ENCODE measurements at regions not wholly inside any gene's neighbourhood (a gene's known extent, or its start where the extent isn't known, plus 50 kb on each side); places are given as distances from the start of the nearest gene placed in this dataset.

DNA sequence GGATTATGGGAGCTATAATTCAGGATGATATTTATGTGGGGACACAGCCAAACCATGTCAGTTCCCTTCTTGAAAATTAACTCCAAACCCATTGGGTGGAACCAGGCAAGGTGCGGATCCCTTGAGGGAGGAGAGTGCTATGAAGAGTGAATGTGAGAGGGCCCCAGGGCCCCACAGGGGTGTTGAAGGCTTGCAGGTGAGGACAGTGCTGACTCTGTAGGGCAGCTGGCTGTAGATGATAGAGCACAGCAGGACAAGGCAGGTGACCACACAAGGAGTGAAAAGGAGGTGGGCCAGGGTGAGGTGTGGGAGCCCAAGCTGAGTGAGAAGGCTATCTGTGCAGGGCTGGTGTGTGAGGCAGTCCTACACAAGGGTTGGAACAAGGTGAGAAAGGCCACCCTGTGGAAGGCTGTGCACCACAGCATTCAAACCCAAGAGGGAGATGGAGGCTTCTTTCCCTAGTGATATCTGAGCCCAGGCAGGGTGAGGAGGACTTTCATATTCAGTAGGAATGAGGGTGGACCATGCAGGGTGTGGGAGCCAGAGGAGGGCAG is 746.0 kb upstream of the CELF2 start:
- peaks cover 13% of the 10 kb centered on the region for H3K27me3 Mint-ChIP-seq (ENCODE audit: low read depth)
- no peak overlapping the region for H3K27ac Mint-ChIP-seq
- H3K4me3 Mint-ChIP-seq: no peak overlapping the region
- no peak for DNase-seq
- peaks cover 0 to 2% of the 10 kb centered on the region in 2 donors for H3K9me3 Mint-ChIP-seq
- no peak for ATAC-seq (replicated peaks in 1 of 2)
- no peaks in the 10 kb centered on the region for H3K36me3 Mint-ChIP-seq (ENCODE audit: insufficient read depth in 2 of 2)
- H3K4me1 Mint-ChIP-seq (ENCODE audit: low read depth): no peaks in the 10 kb centered on the region

DNA sequence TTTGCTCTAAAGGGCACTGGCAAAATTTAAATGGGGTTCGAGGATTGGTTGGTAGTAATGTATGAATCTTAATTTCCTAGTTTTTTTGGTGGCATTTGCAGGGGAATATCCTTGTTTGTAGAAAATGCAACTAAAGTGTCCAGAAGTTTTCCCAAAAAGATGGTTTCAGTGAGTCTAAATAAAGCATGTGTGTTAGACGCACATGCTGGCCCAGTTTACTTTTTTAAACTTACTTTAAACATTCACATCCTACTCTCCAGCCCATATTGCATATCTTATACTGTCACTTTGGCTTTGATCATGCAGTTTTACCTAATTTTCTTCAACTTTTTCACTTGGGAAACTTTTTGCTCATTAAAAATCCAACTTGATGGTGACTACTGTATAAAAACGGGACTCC is 744.0 kb upstream of the CELF2 start:
- no peak for ATAC-seq (replicated peaks in 1 of 2)
- H3K9me3 Mint-ChIP-seq: peaks cover 0 to 2% of the 10 kb centered on the region in 2 donors
- H3K27me3 Mint-ChIP-seq (ENCODE audit: low read depth): peaks cover 18% of the 10 kb centered on the region
- DNase-seq: no peak
- no peaks in the 10 kb centered on the region for H3K36me3 Mint-ChIP-seq (ENCODE audit: insufficient read depth in 2 of 2)
- H3K27ac Mint-ChIP-seq: no peak overlapping the region
- no peak overlapping the region for H3K4me3 Mint-ChIP-seq
- H3K4me1 Mint-ChIP-seq (ENCODE audit: low read depth): no peaks in the 10 kb centered on the region

DNA sequence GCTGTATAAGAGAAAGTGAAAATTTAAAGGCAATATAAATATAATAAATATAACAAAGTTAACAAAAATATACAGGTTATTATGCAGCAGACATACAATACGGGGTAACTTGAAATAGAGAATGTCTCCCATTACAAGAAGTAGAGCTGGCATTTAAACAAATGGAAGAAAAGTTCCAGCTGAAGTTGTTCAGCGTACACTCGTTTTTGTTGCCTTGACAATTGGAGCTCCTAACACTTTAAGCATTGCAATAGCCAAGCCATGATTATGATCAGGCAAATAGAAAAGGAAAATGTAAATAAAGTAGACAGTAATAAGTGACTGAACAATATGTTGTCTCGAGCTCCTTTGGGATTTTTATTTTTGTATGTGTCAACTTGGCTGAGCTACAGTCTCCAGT is 737.8 kb upstream of the CELF2 start:
- Mint-ChIP-seq H3K27ac (no peak overlapping the region), H3K9me3 (no peaks in the 10 kb centered on the region), H3K4me1 (ENCODE audit: low read depth) (no peaks in the 10 kb centered on the region), H3K27me3 (ENCODE audit: low read depth) (peaks cover 7% of the 10 kb centered on the region), H3K36me3 (ENCODE audit: insufficient read depth in 2 of 2) (no peaks in the 10 kb centered on the region), H3K4me3 (no peak overlapping the region)
- ATAC-seq (replicated peaks in 1 of 2) (no peak), DNase-seq (no peak)

DNA sequence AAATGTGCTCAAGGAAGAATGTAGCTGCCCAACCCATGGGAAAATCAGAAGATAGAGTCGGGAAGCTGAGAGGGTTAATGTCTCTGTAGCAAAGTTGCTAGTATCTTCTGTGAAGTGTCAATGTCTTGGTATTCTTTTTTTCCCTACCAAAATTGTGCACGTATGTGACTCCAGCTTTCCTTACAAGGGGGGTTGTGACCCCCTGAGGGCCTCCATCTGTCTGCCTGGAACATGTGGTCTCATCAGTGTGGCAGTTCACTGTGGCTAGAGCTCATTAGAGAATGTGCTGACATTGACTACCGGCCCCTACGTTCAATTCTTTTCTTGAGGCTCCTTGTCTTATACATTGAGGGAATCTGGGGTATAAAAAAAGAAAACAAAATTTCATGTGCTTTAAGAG is 725.2 kb upstream of the CELF2 start:
- no peak for ATAC-seq (replicated peaks in 1 of 2)

DNA sequence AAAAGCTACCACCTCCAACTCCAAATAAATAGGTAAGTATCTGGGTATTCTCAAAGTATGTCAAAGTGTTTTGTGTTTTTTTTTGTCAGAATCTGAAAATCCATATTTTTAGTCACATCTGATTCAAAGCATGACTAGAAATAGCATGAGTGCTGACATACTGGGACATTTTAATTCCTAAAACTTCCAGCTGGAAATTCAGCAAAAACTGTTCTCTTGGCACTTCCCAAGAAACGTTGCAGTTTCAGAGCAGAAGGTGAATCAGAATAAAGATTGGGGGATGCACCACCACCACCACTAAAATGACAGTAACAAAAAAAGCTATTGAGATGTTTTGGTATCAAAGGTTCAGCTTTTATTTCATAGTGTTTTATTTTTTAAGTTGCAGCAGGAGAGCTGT is 724.6 kb upstream of the CELF2 start:
- no peak for DNase-seq
- no peaks in the 10 kb centered on the region for H3K9me3 Mint-ChIP-seq
- H3K4me3 Mint-ChIP-seq: no peak overlapping the region
- no peaks in the 10 kb centered on the region for H3K4me1 Mint-ChIP-seq (ENCODE audit: low read depth)
- H3K27me3 Mint-ChIP-seq (ENCODE audit: low read depth): no peaks in the 10 kb centered on the region
- no peak for ATAC-seq (replicated peaks in 1 of 2)
- no peaks in the 10 kb centered on the region for H3K36me3 Mint-ChIP-seq (ENCODE audit: insufficient read depth in 2 of 2)
- H3K27ac Mint-ChIP-seq: no peak overlapping the region

More for the DNA sequence above, 725.2 kb upstream of the CELF2 start:
- Mint-ChIP-seq H3K27ac (no peak overlapping the region), H3K4me3 (no peak overlapping the region), H3K27me3 (ENCODE audit: low read depth) (no peaks in the 10 kb centered on the region), H3K36me3 (ENCODE audit: insufficient read depth in 2 of 2) (no peaks in the 10 kb centered on the region), H3K9me3 (no peaks in the 10 kb centered on the region), H3K4me1 (ENCODE audit: low read depth) (no peaks in the 10 kb centered on the region)
- DNase-seq: no peak

DNA sequence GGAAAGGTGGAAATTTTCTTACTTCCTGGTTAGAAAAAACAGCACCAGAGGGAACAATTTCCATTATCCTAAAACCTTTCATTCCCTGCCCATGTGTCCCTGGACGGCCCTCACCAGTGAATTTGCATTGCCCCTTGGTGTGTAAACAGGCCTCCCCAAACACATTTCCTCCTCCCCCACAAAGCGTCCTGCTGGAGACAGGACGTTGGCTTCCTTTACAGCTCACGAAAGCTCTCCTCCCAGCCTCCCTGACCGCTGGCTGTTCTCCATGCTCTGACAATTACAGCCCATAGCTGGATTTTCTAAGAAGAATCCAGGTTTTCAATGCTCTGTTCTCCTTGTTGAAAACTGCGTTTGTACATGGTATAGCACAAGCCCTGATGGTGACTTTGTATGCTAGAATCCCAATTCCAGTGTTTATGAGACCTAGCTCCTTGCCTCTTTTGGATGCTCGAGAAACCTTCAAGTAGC is 724.2 kb upstream of the CELF2 start:
- ATAC-seq (replicated peaks in 1 of 2) (no peak), DNase-seq (no peak)
- Mint-ChIP-seq H3K36me3 (ENCODE audit: insufficient read depth in 2 of 2) (no peaks in the 10 kb centered on the region), H3K4me3 (no peak overlapping the region), H3K27ac (no peak overlapping the region), H3K4me1 (ENCODE audit: low read depth) (no peaks in the 10 kb centered on the region), H3K27me3 (ENCODE audit: low read depth) (no peaks in the 10 kb centered on the region), H3K9me3 (no peaks in the 10 kb centered on the region)

DNA sequence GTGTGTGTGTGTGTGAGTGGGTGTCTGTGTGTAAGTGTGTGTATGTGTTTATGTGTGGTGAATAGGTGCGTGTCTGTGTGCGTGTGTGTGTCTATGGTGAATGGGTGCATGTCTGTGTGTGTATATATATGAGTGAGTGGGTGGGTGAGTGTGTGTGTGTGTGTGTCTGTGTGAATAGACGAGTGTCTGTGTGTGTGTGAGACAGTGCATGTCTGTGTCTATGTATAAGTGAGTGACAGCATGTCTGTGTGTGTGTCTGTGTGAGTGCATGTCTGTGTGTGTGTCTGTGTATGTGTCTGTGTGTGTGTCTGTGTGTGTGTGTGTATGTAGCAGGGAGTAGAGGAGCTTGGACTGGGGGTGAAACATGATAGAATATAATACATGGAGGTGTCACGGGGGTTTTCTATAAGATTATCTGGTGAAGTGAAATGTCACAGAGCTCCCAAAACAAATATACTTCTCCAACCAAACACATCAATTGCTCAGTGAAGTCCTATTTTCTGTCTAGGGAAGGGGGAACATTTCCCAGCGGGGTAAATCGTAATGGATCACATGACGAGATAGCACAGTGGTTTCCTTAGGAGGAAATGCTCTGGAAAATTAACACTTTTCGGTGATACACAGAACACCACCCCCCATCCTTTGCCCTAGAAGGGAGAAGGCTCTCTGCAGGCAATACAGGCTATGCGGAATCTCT is 723.3 kb upstream of the CELF2 start:
- no peak overlapping the region for H3K4me3 Mint-ChIP-seq
- H3K4me1 Mint-ChIP-seq (ENCODE audit: low read depth): no peaks in the 10 kb centered on the region
- no peaks in the 10 kb centered on the region for H3K9me3 Mint-ChIP-seq
- DNase-seq: no peak
- H3K36me3 Mint-ChIP-seq (ENCODE audit: insufficient read depth in 2 of 2): no peaks in the 10 kb centered on the region
- H3K27ac Mint-ChIP-seq: no peak overlapping the region
- no peaks in the 10 kb centered on the region for H3K27me3 Mint-ChIP-seq (ENCODE audit: low read depth)
- no peak for ATAC-seq (replicated peaks in 1 of 2)

DNA sequence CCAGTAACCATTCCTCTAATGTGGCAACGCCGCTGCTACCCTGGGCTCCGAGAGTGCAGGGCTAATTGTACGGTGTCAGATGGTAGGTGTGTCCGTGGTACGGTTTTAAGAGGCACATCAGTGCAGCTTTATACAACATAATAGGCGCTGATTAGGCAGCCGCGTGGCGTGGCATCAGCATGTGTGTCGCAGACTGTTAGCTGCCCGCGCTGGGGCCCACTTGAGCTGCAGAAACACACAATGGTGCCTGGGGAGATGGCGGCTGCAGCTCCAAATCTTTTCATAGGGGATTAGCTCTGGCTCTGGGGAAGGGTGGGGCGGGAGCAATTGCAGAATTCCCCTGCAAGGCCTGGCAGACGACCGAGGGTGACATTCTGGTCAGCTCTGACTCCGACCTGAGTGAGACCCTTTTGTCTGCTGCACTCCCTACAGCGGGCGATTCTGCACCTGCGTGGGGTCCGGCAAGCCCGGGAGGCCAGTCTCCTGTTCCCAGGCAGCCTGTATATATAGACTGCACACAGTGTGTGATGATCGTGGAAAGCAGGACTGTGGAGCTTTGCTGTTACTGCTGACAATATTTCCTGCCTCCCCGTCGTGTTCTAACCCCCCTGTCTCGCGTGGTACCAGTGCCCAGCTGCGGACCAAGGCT is 722.7 kb upstream of the CELF2 start:
- no peaks in the 10 kb centered on the region for H3K36me3 Mint-ChIP-seq (ENCODE audit: insufficient read depth in 2 of 2)
- no peaks in the 10 kb centered on the region for H3K9me3 Mint-ChIP-seq
- no peaks in the 10 kb centered on the region for H3K27me3 Mint-ChIP-seq (ENCODE audit: low read depth)
- no peak overlapping the region for H3K27ac Mint-ChIP-seq
- no peak for ATAC-seq (replicated peaks in 1 of 2)
- H3K4me3 Mint-ChIP-seq: no peak overlapping the region
- no peaks in the 10 kb centered on the region for H3K4me1 Mint-ChIP-seq (ENCODE audit: low read depth)
- no peak for DNase-seq

DNA sequence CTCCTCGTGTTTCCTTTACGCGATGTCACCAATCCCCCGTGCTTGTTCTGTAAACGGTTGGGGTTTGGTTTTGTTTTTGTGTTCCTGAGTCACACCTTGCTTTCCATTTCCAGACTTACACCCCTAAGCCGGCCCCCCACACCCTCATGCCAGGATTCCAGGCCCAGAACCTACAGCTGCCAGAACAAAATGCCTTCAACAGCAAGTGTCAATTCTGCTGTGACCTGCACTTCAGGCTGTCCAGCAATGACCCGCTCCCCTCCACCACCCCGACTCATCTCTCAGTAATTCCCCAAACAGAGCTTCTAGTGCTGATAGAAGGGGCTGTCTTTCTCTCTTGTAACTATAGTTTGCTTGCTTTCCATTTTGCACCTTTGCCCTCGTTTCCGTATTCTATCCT is 722.1 kb upstream of the CELF2 start:
- Mint-ChIP-seq H3K9me3 (no peaks in the 10 kb centered on the region), H3K27ac (no peak overlapping the region), H3K27me3 (ENCODE audit: low read depth) (no peaks in the 10 kb centered on the region), H3K36me3 (ENCODE audit: insufficient read depth in 2 of 2) (no peaks in the 10 kb centered on the region), H3K4me3 (no peak overlapping the region), H3K4me1 (ENCODE audit: low read depth) (no peaks in the 10 kb centered on the region)
- ATAC-seq (replicated peaks in 1 of 2) (no peak), DNase-seq (no peak)

DNA sequence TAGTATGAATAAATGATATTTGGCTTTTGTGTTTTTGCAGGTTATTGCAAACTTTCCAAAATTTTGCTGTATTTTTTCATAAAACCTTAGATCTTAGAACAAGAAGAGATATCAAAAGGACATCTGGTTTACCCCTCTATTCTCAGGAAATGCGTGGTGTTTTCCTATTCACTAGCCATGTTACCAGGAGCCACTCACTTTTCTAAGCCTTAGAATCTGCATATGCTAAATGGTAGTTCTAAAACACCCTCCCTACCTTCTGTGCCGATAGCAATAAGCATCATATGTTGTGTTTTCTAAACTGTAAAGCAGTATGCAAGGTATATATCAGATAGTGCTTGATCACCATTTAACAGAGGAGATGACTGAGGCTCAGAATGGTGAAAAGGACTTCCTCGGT is 715.0 kb upstream of the CELF2 start:
- DNase-seq (no peak), ATAC-seq (replicated peaks in 1 of 2) (no peak)
- H3K27me3 Mint-ChIP-seq (ENCODE audit: low read depth): no peaks in the 10 kb centered on the region
- H3K9me3 Mint-ChIP-seq: no peaks in the 10 kb centered on the region
- no peaks in the 10 kb centered on the region for H3K36me3 Mint-ChIP-seq (ENCODE audit: insufficient read depth in 2 of 2)
- no peak overlapping the region for H3K4me3 Mint-ChIP-seq
- no peak overlapping the region for H3K27ac Mint-ChIP-seq
- H3K4me1 Mint-ChIP-seq (ENCODE audit: low read depth): no peaks in the 10 kb centered on the region

DNA sequence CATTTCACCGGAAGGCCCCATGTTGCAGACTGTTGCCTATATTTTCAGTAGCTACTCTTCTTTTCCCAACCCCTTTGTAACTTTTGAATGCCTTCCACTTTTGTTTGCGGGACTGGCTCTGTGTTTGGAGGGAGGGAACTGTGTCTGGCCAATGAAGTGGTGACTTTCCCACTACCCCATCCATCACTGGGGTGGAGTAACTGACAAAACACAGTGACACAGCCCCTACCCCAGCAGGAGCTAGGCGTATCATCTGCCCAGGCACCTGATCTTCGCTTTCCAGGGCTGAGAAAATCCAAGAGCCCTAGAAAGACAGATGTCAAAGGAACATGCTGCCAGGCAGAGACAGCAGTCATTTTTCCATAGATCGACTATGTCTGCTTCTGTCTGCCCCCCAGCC is 710.6 kb upstream of the CELF2 start:
- Mint-ChIP-seq H3K27ac (no peak overlapping the region), H3K9me3 (peaks cover 0 to 1% of the 10 kb centered on the region in 2 donors), H3K27me3 (ENCODE audit: low read depth) (peaks cover 4% of the 10 kb centered on the region), H3K4me3 (no peak overlapping the region), H3K36me3 (ENCODE audit: insufficient read depth in 2 of 2) (no peaks in the 10 kb centered on the region), H3K4me1 (ENCODE audit: low read depth) (no peaks in the 10 kb centered on the region)
- DNase-seq (no peak), ATAC-seq (replicated peaks in 1 of 2) (no peak)

DNA sequence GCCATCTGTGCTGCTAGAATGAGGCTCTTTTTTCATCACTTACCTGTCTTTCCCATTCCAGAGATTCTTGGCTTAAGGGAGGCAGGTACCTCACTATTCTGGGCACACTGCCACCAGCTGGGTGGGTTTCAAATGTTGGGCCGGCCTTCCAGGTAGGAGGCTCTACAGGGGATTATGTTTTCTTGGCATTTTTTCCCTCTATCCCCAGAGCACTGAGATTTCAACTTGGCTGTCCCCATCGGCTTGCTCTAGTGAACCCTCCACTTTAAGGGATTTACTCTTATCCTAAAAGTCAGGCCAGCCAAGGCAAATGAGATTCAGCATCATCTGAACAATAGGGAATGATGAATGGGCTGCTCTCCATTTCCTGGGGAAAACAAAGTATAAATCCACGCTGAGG is 710.1 kb upstream of the CELF2 start:
- Mint-ChIP-seq H3K27ac (no peak overlapping the region), H3K27me3 (ENCODE audit: low read depth) (peaks cover 4% of the 10 kb centered on the region), H3K4me3 (no peak overlapping the region), H3K36me3 (ENCODE audit: insufficient read depth in 2 of 2) (no peaks in the 10 kb centered on the region), H3K4me1 (ENCODE audit: low read depth) (no peaks in the 10 kb centered on the region), H3K9me3 (peaks cover 0 to 1% of the 10 kb centered on the region in 2 donors)
- DNase-seq (no peak), ATAC-seq (replicated peaks in 1 of 2) (no peak)

DNA sequence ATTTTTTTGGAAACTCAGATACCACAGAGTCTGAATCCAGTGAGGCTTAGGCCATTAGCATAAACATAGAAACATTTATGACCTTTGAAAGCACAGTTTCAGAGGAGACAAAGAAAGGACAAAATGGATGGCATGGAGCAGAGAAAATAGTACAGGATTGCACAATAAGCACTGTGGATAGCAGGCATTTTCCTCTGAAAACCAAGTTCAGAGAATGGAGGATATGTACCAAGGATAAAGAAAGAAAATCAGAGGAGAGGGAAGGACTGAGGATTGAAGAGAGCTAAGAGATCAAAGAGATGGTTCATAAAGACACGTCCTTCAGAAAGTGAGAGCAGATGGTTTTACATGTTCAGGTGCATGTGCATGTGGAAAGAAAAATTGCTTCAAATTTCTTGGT is 707.2 kb upstream of the CELF2 start:
- H3K4me1 Mint-ChIP-seq (ENCODE audit: low read depth): no peaks in the 10 kb centered on the region
- H3K4me3 Mint-ChIP-seq: no peak overlapping the region
- no peaks in the 10 kb centered on the region for H3K36me3 Mint-ChIP-seq (ENCODE audit: insufficient read depth in 2 of 2)
- no peak for DNase-seq
- no peak for ATAC-seq (replicated peaks in 1 of 2)
- peaks cover 4% of the 10 kb centered on the region for H3K27me3 Mint-ChIP-seq (ENCODE audit: low read depth)
- no peak overlapping the region for H3K27ac Mint-ChIP-seq
- H3K9me3 Mint-ChIP-seq: peaks cover 0 to 1% of the 10 kb centered on the region in 2 donors

DNA sequence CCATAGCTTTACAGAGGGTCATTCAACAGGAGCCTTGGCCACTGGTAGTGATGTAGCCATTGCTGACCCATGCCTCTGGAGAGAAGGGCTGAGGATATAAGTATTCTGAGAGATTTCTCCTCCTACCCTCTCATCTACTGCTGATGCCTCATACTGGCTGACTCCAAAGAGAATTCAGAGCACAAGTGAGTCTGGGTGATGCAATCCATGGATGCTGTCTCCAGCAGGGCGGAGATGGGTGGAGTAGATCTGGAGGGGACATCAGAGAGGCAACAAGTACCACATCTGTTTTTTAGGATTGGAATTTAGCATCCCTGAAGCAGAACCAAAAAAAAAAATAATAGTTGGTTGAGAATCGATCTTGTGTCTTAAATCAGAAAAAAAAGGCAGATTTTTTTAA is 705.7 kb upstream of the CELF2 start:
- H3K36me3 Mint-ChIP-seq (ENCODE audit: insufficient read depth in 2 of 2): no peaks in the 10 kb centered on the region
- no peak overlapping the region for H3K27ac Mint-ChIP-seq
- H3K9me3 Mint-ChIP-seq: peaks cover 0 to 1% of the 10 kb centered on the region in 2 donors
- H3K4me3 Mint-ChIP-seq: no peak overlapping the region
- H3K27me3 Mint-ChIP-seq (ENCODE audit: low read depth): peaks cover 4% of the 10 kb centered on the region
- H3K4me1 Mint-ChIP-seq (ENCODE audit: low read depth): no peaks in the 10 kb centered on the region
- no peak for DNase-seq
- no peak for ATAC-seq (replicated peaks in 1 of 2)

Data from activated T-cell treated with anti-CD3 and anti-CD28 coated beads, Interleukin-2, amount 50 U/mL, for 72 hours (primary cell).